C4-2B (cell line): ENCODE measurements at regions not wholly inside any gene's neighbourhood (a gene's known extent, or its start where the extent isn't known, plus 50 kb on each side); places are given as distances from the start of the nearest gene placed in this dataset.
"Not testable (repeated sequence)": the region's sequence is repeated elsewhere in the genome, so short reads cannot be mapped to it uniquely, and the experiment has no call there.

Experiments
- H3K27ac ChIP-seq: fragments of 450-650 bp; 2 replicates; pipeline ENCODE4 v1.5.1; 2017
- ZFX ChIP-seq: fragments of 450-650 bp; IDR thresholded peaks from 2 replicates; pipeline ENCODE4 v1.6.1; 2017
- TF ChIP-seq, protein P1 (sequence below): fragments of 450-650 bp; conservative IDR thresholded peaks from 2 replicates; pipeline ENCODE4 v1.5.1; 2017; ENCODE audit warnings: mild to moderate bottlenecking

DNA sequence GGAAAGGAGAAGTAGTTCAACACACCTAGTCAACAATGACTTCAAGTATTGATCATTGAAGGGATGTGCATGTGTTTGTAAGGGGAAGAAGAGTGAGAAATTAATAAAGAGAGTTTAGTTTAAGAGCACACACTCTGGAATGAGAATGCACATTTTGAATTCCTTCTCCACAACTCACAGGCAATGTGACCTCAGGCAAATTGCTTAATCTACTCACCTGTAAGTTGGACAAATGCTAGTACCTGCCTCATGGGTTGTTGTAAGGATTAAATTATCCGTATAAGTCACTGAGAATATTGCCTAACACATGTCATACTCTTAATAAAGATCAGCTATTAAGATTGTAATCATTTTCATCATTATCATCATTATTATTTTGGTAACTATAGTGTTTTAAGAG, 204.0 kb upstream of the NFIA start:
- no peak overlapping the region for H3K27ac ChIP-seq
- TF ChIP-seq ZFX = no peak
- TF ChIP-seq, protein P1, sequence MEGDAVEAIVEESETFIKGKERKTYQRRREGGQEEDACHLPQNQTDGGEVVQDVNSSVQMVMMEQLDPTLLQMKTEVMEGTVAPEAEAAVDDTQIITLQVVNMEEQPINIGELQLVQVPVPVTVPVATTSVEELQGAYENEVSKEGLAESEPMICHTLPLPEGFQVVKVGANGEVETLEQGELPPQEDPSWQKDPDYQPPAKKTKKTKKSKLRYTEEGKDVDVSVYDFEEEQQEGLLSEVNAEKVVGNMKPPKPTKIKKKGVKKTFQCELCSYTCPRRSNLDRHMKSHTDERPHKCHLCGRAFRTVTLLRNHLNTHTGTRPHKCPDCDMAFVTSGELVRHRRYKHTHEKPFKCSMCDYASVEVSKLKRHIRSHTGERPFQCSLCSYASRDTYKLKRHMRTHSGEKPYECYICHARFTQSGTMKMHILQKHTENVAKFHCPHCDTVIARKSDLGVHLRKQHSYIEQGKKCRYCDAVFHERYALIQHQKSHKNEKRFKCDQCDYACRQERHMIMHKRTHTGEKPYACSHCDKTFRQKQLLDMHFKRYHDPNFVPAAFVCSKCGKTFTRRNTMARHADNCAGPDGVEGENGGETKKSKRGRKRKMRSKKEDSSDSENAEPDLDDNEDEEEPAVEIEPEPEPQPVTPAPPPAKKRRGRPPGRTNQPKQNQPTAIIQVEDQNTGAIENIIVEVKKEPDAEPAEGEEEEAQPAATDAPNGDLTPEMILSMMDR = no peak

DNA sequence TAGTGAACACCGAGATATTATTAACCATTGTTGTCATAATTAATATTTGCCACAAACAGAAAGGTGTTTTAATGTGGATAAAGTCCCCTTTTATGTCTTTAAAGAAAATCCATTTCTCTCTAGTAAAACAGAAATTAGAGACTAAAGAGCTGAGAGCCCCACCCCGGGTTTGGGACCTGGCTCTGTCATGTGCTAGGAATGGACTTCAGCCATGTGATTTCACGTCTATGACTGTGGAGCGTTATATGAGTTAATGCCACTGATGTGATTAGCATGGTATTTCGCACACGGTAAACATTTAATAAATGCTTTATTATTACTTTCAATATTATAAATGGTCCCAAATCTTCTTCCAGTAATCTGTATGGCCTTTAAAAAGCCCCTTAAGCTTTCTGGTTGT, 205.0 kb upstream of the NFIA start:
- TF ChIP-seq ZFX = no peak
- TF ChIP-seq, protein P1 = no peak
- no peak overlapping the region for H3K27ac ChIP-seq

DNA sequence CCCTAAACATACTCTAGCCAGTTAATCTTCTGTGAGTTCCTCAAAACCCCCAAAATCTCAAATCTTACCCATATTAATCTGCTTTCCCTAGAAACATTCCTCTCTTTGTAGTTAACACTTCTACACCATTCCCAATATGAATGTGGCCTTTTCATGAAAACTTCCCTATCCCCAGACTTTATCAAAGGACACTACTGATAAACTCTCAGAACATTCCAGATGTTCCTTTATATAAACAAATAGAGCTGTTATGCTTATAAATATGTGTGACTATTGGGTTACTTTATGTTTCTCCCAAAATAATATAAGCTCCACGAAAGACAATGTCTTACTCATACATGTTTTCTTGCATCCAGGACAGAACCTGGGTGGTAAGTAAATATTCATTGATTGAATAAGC, 205.4 kb upstream of the NFIA start:
- TF ChIP-seq, protein P1 = no peak
- no peak for TF ChIP-seq ZFX
- H3K27ac ChIP-seq = no peak overlapping the region

DNA sequence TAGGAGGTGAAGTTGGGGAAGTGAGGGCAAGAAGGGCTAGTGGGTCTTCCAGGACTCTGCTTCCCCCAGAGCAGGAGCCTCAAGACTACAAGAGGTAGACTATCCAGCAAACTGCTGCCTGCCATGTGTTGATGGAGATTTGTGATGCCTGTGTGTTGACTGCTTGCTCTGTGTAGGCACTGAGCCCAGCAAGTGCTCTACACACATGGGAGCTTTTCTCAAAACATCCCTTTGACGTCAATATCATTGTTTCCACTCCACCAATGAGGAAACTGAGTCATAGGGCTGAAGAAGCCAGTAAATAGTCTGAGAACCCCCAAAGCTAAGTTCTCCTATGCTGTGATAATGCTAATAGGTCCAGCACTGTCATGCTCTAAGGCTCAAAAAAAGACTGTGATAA, 207.2 kb upstream of the NFIA start:
- TF ChIP-seq, protein P1 = no peak
- no peak for TF ChIP-seq ZFX
- H3K27ac ChIP-seq = no peak overlapping the region

DNA sequence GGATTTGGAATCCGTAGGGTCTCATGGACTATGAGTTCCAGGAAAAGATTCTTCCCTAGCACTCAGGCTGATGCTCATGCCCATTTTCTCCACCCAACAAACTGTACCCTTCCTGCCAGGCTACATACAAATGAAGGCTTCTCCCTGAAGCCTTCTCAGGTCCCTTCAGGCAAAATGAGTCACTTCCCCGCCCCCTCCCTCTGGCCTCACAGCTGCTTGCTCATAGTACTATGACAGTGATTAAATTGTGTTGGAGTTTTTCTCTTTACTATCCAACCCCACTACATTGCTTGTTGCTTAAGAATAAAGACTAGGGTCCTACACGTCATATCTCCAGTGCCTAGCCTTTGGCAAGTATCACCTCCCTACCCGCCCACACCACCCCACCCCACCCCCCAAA, 207.6 kb upstream of the NFIA start:
- no peak overlapping the region for H3K27ac ChIP-seq
- TF ChIP-seq, protein P1 = no peak
- no peak for TF ChIP-seq ZFX

DNA sequence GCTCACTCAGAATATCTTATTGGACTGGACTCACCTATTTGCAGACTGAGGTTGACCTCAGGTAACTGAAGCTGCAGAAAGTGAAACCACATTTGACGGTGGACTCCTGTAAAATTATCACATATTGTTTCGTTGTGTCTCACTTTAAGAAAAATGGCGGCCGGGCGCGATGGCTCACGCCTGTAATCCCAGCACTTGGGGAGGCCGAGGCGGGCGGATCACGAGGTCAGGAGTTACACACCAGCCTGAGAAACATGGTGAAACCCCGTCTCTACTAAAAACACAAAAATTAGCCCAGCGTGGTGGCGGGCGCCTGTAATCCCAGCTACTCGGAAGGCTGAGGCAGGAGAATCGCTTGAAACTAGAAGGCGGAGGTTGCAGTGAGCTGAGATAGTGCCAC, 209.0 kb upstream of the NFIA start:
- not testable (repeated sequence) for H3K27ac ChIP-seq

DNA sequence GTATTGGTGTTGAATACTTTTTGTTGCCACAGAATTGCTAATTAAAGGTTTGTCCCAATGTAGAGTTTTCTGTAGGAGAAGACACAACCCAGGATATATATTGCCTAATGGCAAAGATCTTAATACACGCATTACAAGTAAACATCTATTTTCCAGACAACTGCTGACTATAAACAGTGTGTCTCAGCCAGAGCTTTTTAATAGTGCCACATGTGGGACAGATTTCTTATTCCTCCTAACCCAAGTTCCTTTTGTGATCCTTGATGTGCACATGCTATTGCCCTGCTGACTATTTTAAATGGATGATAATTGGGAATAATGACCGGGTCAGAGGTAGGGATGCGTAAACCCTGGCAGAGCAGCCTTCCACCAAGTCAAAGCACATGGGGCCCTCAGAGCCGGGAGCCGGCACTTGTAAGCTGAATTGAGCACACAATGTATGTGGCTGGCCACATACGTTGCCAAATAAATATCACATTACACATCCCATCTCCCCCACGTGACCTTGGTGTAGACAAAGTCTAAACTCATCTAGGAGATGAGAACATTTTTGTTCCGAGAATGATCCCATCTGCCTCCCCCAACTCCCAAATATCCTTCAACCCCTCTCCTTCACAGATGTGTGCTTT, 209.8 kb upstream of the NFIA start:
- no peak overlapping the region for H3K27ac ChIP-seq
- TF ChIP-seq, protein P1 = no peak
- no peak for TF ChIP-seq ZFX

DNA sequence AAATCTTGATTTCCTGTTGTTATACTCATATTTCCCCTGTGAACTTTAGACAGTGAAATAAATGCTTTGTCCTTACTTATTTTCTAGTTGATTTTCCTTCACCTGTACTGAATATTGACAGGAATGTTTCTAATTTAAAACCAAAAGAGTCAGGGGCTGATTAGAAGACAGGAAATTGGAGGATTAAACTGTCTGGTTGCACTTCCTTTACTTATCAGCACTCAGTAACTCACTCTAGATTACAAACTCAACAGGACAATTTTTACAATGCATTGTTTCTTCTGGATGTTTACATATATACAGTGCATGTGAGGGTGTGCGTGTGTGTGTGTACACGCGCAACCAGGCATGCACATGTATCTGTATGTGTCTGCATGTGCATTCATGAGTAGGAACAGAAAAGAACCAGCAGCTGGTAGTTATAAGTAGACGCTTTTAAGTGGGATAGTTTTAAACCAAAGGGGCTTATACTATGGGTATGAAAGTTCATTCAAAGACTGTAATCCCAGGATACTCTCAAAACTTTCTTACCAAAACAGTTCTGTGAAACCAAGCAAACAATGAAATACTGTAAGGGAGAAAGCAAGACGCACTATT, 212.0 kb upstream of the NFIA start:
- TF ChIP-seq, protein P1 = no peak
- TF ChIP-seq ZFX = no peak
- H3K27ac ChIP-seq = no peak overlapping the region
